ENCODE measurements at regions not wholly inside any gene's neighbourhood (a gene's known extent, or its start where the extent isn't known, plus 50 kb on each side); places are given as distances from the start of the nearest gene placed in this dataset.
"Not testable (repeated sequence)": the region's sequence is repeated elsewhere in the genome, so short reads cannot be mapped to it uniquely, and the experiment has no call there.

DNA sequence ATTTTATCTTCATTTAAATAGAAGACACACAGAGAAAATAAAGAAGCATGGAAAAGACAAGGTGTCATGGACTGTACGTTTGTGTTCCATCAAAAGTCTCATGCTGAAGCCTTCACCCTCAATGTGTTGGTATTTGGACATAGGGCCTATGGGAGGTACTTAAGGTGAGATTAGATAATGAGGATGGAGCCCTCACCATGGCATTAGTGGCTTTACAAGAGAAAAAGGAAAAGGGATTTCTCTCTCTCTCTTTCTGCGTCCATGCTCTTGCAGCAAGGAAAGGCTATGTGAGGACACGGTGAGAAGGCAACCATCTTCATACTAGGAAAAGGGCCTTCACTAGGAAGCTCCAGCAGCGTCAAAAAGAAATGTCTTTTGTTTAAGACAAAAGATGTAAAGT lies 797.0 kb upstream of the CDH10 start:
- no peak for ATAC-seq
- TF ChIP-seq ESRRG (CRISPR knock-in tag; IDR thresholded peaks at IDR 0.05) (no peak), CSDC2 (CRISPR knock-in tag; IDR thresholded peaks at IDR 0.05) (no peak), ARNTL (CRISPR knock-in tag; IDR thresholded peaks at IDR 0.05; ENCODE audit: borderline replicate concordance, low read depth) (no peak), ZNF70 (CRISPR knock-in tag; IDR thresholded peaks at IDR 0.05) (no peak), SNAI2 (CRISPR knock-in tag; IDR thresholded peaks at IDR 0.05) (no peak), ISL1 (CRISPR knock-in tag; IDR thresholded peaks at IDR 0.05) (no peak), CSRNP3 (CRISPR knock-in tag; IDR thresholded peaks at IDR 0.05) (no peak), ZFP3 (CRISPR knock-in tag; IDR thresholded peaks at IDR 0.05) (no peak), PPARA (CRISPR knock-in tag; IDR thresholded peaks at IDR 0.05; ENCODE audit: borderline replicate concordance) (no peak), ZC3H10 (CRISPR knock-in tag; IDR thresholded peaks at IDR 0.05) (no peak), ZFP30 (CRISPR knock-in tag; IDR thresholded peaks at IDR 0.05) (no peak), BACH2 (CRISPR knock-in tag; IDR thresholded peaks at IDR 0.05; ENCODE audit: borderline replicate concordance) (no peak), ZNF8 (CRISPR knock-in tag; IDR thresholded peaks at IDR 0.05) (no peak)

DNA sequence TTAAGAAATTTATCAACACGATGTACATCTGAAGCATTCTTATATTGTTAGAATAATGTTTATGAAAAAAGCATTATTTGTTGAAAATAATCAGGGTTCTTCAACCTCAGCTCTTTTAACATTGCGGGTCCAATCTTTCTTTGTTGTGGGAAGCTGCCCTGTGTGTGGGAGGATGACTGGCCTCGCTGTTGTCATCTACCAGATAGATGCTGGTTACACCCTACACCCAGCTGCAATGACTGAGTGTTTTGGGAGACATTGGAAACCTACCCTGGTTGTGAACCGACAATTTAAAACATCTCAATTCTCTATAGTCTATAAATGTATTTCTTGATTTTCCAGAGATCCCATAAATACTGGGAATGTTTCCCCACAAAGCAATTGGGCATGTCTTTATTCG lies 794.2 kb upstream of the CDH10 start:
- no peak for ATAC-seq
- no peak for TF ChIP-seq ZNF565 (CRISPR knock-in tag; conservative IDR thresholded peaks at IDR 0.05; ENCODE audit: low read depth)
- no peak for TF ChIP-seq CREB5 (CRISPR knock-in tag; IDR thresholded peaks at IDR 0.05; ENCODE audit: low read depth)
- no peak for TF ChIP-seq BACH2 (CRISPR knock-in tag; IDR thresholded peaks at IDR 0.05; ENCODE audit: borderline replicate concordance)
- TF ChIP-seq ISL1 (CRISPR knock-in tag; IDR thresholded peaks at IDR 0.05) = no peak
- TF ChIP-seq, protein P1, sequence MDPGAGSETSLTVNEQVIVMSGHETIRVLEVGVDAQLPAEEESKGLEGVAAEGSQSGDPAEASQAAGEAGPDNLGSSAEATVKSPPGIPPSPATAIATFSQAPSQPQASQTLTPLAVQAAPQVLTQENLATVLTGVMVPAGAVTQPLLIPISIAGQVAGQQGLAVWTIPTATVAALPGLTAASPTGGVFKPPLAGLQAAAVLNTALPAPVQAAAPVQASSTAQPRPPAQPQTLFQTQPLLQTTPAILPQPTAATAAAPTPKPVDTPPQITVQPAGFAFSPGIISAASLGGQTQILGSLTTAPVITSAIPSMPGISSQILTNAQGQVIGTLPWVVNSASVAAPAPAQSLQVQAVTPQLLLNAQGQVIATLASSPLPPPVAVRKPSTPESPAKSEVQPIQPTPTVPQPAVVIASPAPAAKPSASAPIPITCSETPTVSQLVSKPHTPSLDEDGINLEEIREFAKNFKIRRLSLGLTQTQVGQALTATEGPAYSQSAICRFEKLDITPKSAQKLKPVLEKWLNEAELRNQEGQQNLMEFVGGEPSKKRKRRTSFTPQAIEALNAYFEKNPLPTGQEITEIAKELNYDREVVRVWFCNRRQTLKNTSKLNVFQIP (CRISPR knock-in tag; IDR thresholded peaks at IDR 0.05; ENCODE audit: borderline replicate concordance, low read depth) = no peak
- TF ChIP-seq CSRNP3 (CRISPR knock-in tag; IDR thresholded peaks at IDR 0.05) = no peak
- TF ChIP-seq ZNF70 (CRISPR knock-in tag; IDR thresholded peaks at IDR 0.05) = no peak
- no peak for TF ChIP-seq CSDC2 (CRISPR knock-in tag; IDR thresholded peaks at IDR 0.05)

GRCh38 chr5:25438375-25438774 lies 793.6 kb upstream of the CDH10 start:
- ATAC-seq = not testable (repeated sequence)

DNA sequence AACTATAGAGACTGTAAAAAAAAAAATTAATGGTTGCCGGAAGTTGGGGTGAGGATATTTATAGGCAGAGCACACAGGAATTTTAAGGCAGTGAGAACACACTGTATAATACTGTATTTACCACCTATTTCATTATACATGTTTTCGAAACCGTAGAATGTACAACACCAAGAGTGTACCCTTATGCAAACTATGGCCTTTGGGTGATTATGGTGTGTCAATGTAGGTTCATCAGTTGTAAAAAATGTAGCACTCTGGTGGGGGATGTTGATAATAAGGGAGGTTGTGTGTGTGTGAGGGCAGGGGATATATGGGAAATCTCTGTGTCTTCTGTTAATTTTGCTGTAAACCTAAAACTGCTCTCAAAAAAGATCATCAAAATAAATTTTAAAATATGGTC lies 791.7 kb upstream of the CDH10 start:
- ATAC-seq = no peak
- TF ChIP-seq, protein P2, sequence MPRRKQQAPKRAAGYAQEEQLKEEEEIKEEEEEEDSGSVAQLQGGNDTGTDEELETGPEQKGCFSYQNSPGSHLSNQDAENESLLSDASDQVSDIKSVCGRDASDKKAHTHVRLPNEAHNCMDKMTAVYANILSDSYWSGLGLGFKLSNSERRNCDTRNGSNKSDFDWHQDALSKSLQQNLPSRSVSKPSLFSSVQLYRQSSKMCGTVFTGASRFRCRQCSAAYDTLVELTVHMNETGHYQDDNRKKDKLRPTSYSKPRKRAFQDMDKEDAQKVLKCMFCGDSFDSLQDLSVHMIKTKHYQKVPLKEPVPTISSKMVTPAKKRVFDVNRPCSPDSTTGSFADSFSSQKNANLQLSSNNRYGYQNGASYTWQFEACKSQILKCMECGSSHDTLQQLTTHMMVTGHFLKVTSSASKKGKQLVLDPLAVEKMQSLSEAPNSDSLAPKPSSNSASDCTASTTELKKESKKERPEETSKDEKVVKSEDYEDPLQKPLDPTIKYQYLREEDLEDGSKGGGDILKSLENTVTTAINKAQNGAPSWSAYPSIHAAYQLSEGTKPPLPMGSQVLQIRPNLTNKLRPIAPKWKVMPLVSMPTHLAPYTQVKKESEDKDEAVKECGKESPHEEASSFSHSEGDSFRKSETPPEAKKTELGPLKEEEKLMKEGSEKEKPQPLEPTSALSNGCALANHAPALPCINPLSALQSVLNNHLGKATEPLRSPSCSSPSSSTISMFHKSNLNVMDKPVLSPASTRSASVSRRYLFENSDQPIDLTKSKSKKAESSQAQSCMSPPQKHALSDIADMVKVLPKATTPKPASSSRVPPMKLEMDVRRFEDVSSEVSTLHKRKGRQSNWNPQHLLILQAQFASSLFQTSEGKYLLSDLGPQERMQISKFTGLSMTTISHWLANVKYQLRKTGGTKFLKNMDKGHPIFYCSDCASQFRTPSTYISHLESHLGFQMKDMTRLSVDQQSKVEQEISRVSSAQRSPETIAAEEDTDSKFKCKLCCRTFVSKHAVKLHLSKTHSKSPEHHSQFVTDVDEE (CRISPR knock-in tag; IDR thresholded peaks at IDR 0.05) = no peak
- no peak for TF ChIP-seq ZFP3 (CRISPR knock-in tag; IDR thresholded peaks at IDR 0.05)
- no peak for TF ChIP-seq CREB5 (CRISPR knock-in tag; IDR thresholded peaks at IDR 0.05; ENCODE audit: low read depth)
- TF ChIP-seq ESRRG (CRISPR knock-in tag; IDR thresholded peaks at IDR 0.05) = no peak
- TF ChIP-seq CSRNP3 (CRISPR knock-in tag; IDR thresholded peaks at IDR 0.05) = no peak
- no peak for TF ChIP-seq ZFP30 (CRISPR knock-in tag; IDR thresholded peaks at IDR 0.05)

Data from SK-N-SH treated with all-trans-retinoic acid at 6 μM for 48 hours (cell line).